IPS-15b (cell line): ENCODE measurements at regions not wholly inside any gene's neighbourhood (a gene's known extent, or its start where the extent isn't known, plus 50 kb on each side); places are given as distances from the start of the nearest gene placed in this dataset.

Experiments
- H3K27me3 ChIP-seq: one replicate; pipeline ENCODE4 v1.6.1; 2013; ENCODE audit warnings: low read length; ENCODE audit not compliant: control insufficient read depth, insufficient read depth
- H3K36me3 ChIP-seq: one replicate; pipeline ENCODE4 v1.6.1; 2013; ENCODE audit warnings: low read length; ENCODE audit not compliant: control insufficient read depth, insufficient read depth
- H3K4me1 ChIP-seq: one replicate; pipeline ENCODE4 v1.6.1; 2013; ENCODE audit warnings: mild to moderate bottlenecking, low read length; ENCODE audit not compliant: control insufficient read depth, insufficient read depth
- H3K4me3 ChIP-seq: one replicate; pipeline ENCODE4 v1.5.1; 2013; ENCODE audit warnings: low read depth, low read length
- H3K9ac ChIP-seq: one replicate; pipeline ENCODE4 v1.6.1; 2013; ENCODE audit warnings: low read depth, mild to moderate bottlenecking, low read length
- H3K9me3 ChIP-seq: one replicate; pipeline ENCODE4 v1.6.1; 2013; ENCODE audit warnings: mild to moderate bottlenecking, low read length; ENCODE audit not compliant: control insufficient read depth, insufficient read depth

- no peak overlapping the region for H3K9ac ChIP-seq
- peaks cover 9% of the 10 kb centered on the region for H3K4me1 ChIP-seq
- H3K27me3 ChIP-seq = no peaks in the 10 kb centered on the region
- no peaks in the 10 kb centered on the region for H3K9me3 ChIP-seq
- H3K36me3 ChIP-seq = no peaks in the 10 kb centered on the region
- no peak overlapping the region for H3K4me3 ChIP-seq
Measured at GRCh38 chr17:77295241-77295853, 154.6 kb downstream of the SEC14L1 start.

GRCh38 chr17:77296769-77297409 is 156.1 kb downstream of the SEC14L1 start:
- Histone ChIP-seq H3K36me3 (no peaks in the 10 kb centered on the region), H3K27me3 (no peaks in the 10 kb centered on the region), H3K9me3 (no peaks in the 10 kb centered on the region), H3K4me3 (no peak overlapping the region), H3K4me1 (peaks cover 9% of the 10 kb centered on the region), H3K9ac (no peak overlapping the region)

DNA sequence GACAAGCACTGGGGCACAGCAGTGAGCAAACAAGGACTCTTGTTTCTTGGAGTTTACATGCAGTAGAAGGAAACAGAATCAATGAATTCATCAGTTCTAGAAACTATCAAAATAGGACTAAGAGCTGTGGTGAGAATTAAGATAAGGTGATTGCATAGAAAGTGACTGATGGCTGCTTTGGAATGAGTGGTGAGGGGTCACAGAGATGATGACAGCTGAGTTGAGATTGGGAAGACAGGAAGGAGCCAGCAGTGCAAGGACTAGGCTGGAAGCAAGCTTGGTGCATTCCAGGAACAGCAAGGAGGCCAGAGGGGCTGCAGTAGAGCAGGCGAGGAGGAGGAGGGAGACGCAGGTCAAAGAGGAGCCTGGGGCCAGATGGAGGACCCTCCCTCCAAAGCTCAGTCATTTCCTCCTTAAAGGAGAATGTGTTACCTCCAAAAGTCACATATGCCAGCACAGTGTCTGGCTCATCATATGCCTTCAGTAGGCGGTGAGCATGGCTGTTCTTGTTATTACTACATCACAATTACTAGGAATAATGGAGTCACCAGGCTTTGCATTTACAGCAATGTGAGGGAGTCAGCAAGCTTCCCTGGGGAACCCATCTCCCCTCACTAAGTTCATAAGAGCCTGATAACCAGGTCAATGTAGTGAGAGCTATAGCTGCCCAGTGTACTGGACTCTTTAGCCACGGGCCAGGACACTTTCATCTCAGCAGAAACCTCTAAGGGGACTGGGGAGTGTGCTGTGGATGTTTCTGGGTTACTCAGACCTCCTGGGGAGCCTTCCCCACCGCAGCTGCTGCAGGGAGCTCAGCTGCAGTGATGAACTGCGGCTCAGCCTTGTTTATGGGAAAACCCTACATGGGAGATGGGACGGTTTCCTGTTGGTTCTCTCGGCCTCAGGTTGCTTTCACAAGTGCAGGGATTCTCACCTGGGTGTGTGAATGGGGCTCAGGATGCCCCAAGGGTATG is 157.2 kb downstream of the SEC14L1 start:
- H3K27me3 ChIP-seq = no peaks in the 10 kb centered on the region
- H3K4me3 ChIP-seq = no peak overlapping the region
- H3K4me1 ChIP-seq = peaks cover 9% of the 10 kb centered on the region
- peak overlapping the region; percentile 37 for H3K9ac ChIP-seq
- no peaks in the 10 kb centered on the region for H3K36me3 ChIP-seq
- H3K9me3 ChIP-seq = no peaks in the 10 kb centered on the region

DNA sequence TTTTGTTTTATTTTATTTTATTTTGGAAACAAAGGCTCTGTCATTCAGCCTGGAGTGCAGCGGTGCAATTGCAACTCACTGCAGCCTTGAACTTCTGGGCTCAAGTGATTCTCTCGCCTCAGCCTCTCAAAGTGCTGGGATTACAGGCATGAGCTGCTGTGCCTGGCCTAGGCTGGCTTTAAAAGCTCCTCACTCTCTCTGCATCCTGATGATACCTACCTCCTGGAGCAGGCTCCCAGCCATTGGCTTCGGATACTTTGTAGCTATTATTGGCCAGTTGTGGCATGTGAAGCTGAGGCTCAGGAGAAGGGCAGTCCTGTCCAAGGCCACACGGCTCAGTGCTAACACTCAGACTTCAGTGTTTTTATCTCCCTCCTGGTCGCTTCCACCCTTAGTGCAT is 158.0 kb downstream of the SEC14L1 start:
- Histone ChIP-seq H3K27me3 (no peaks in the 10 kb centered on the region), H3K9ac (no peak overlapping the region), H3K4me3 (no peak overlapping the region), H3K4me1 (peaks cover 9% of the 10 kb centered on the region), H3K36me3 (no peaks in the 10 kb centered on the region), H3K9me3 (no peaks in the 10 kb centered on the region)

DNA sequence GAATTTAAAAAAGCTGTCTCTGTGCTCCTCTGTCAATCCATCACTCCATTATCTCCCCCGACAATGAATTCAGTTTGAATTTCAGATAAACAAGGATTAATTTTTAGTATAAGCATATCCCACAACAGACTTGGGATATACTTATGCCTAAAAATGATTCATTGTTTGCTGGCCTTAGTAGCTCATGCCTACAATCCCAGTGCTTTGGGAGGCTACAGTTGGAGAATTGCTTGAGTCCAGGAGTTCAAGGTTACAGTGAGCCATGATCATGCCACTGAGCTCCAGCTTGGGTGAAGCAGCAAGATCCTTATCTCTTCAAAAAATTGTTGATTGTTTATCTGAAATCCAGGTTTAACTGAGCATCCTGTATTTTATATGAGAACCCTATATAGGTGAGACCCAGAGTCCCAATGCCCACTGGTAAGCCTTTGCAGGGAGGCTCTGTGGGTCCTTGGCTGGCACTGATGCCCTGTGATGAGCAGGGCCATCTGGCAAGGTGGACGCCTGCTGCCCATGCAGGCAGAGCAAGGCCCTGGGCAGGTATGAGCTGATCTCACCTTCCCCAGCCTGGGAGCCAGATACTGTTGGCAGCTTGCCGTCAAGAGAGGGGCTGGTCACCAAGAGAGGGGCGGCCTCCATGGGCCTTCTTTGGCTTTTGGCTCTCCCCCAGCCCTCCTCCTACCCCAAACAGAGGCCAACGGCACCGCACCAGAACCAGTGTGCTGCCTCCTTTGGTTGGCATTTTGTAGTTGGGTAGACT is 158.7 kb downstream of the SEC14L1 start:
- H3K4me3 ChIP-seq = no peak overlapping the region
- H3K27me3 ChIP-seq = no peaks in the 10 kb centered on the region
- H3K36me3 ChIP-seq = no peaks in the 10 kb centered on the region
- H3K9me3 ChIP-seq = no peaks in the 10 kb centered on the region
- H3K9ac ChIP-seq = no peak overlapping the region
- H3K4me1 ChIP-seq = peaks cover 9% of the 10 kb centered on the region

DNA sequence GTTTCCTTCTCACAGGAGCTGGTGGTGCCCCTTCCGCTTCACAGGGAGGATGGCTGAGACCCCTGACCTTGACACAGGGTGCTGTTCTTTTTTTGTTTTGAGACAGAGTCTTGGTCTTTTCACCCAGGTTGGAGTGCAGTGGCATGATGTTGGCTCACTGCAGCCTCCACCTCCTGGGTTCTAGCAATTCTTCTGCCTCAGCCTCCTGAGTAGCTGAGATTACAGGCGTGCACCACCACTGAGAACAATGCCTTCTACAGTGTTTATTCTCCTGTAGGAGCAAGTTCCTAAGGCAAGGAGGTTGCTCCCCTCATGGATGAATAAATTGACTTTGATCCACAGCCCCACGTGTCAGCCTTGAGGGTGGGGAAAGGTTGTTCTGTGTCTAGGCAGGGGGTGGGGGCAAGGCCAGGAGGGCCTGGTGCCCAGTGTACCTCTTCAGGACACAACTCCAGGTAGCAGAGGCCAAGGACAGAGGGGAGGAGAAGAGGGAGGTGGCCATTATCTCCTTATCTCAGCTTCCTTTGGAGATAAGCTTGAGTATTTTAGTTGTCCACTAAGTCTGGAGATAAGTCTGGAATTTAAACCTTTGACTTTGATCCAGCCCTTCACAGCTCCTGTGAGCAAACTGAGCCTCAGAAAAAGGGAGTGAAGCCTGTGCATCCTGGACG is 159.4 kb downstream of the SEC14L1 start:
- Histone ChIP-seq H3K36me3 (no peaks in the 10 kb centered on the region), H3K9ac (no peak overlapping the region), H3K27me3 (no peaks in the 10 kb centered on the region), H3K4me3 (no peak overlapping the region), H3K9me3 (no peaks in the 10 kb centered on the region), H3K4me1 (peaks cover 9% of the 10 kb centered on the region)

DNA sequence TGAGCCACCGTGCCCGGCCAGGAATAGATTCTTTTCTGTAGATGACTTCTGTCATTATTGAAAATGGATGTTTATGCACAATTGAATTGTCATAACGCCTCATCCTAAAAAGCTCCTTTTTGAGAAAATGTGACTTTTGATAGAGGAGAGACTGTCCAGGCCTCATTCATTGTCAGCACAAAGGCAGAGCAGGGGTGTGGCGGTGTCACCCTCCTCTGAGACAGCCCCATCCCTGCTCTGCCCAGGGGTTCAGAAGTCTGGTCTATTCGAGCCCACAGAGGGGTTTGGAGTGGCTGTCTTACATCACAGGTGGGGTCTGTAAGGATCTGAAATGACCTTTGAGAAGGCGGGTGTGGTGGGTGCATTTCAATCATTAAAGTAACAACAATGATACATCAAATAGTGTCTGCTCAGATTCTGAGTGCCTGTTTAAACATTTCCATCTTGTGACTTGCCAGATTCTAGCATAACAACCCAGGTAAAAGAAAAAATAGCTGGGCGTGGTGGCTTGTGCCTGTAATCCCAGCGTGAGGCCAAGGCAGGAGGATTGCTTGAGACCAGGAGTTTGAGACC is 161.0 kb downstream of the SEC14L1 start:
- no peaks in the 10 kb centered on the region for H3K36me3 ChIP-seq
- no peaks in the 10 kb centered on the region for H3K9me3 ChIP-seq
- H3K4me1 ChIP-seq = peaks cover 9% of the 10 kb centered on the region

DNA sequence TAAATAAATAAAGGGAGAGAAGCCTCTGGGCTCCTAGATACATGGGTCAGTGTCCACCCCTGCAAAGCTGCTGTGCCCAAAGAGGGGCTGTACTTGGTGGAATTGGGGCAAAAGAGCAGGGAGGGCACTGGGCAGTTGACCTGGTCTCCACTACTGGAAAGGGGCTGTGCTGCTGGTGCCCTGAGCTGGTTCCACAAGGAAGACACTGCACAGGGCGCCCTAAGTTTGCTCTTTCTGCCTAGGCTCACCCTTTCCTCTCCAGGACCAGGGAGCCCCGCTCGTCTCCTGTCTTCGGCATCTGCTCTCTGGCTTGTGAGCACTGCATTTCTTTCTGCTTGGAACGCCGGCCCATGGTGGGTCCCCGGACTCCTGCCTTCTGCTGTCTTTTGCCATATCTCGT is 161.9 kb downstream of the SEC14L1 start:
- Histone ChIP-seq H3K4me1 (peaks cover 9% of the 10 kb centered on the region), H3K9me3 (no peaks in the 10 kb centered on the region), H3K9ac (no peak overlapping the region), H3K4me3 (no peak overlapping the region), H3K27me3 (no peaks in the 10 kb centered on the region), H3K36me3 (no peaks in the 10 kb centered on the region)

More for the DNA sequence above, 161.0 kb downstream of the SEC14L1 start:
- H3K4me3 ChIP-seq = no peak overlapping the region
- no peak overlapping the region for H3K9ac ChIP-seq
- H3K27me3 ChIP-seq = no peaks in the 10 kb centered on the region

GRCh38 chr17:77303620-77304019 is 162.9 kb downstream of the SEC14L1 start:
- no peak overlapping the region for H3K9ac ChIP-seq
- peaks cover 3% of the 10 kb centered on the region for H3K36me3 ChIP-seq
- no peaks in the 10 kb centered on the region for H3K9me3 ChIP-seq
- H3K4me3 ChIP-seq = no peak overlapping the region
- H3K4me1 ChIP-seq = no peaks in the 10 kb centered on the region
- no peaks in the 10 kb centered on the region for H3K27me3 ChIP-seq

DNA sequence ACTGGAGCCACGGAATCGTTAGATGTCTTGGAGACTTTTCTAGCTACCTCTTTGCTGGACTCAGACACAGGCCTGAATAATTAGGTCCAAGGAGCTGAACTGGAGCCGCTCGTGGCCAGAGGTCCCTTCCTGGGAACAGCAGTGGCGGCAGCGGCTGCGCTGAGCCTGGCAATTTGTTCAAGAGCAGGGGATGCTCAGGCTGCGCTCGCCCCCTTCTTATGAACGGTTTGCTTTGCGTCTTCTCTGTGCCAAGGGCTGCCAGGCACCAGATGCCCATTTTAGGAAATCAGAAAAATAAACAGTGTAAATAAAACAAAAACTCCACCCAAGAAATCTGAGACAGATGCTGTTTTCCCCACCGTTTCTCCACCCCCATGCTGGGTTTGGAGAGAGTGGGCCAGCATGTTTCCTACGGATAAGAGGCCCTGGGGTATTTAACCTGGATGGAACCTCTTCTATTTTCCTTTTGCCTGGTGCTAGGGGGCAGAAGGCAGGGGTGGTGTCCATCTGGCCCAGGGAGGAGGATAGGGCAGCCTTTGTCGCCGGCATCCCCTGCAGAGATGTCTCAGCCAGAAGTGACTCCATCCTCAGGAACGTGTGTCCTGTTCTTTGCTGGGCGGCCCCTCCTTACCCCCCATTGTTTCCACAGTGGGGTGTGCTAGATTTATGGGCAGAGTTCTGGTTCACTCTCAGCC is 163.4 kb downstream of the SEC14L1 start:
- no peaks in the 10 kb centered on the region for H3K9me3 ChIP-seq

More for the DNA sequence above, 163.4 kb downstream of the SEC14L1 start:
- H3K27me3 ChIP-seq = no peaks in the 10 kb centered on the region
- no peak overlapping the region for H3K9ac ChIP-seq
- no peaks in the 10 kb centered on the region for H3K4me1 ChIP-seq
- peaks cover 6% of the 10 kb centered on the region for H3K36me3 ChIP-seq
- no peak overlapping the region for H3K4me3 ChIP-seq
